GM10266 (cell line): ENCODE measurements at regions not wholly inside any gene's neighbourhood (a gene's known extent, or its start where the extent isn't known, plus 50 kb on each side); places are given as distances from the start of the nearest gene placed in this dataset.

Experiments
- DNase-seq: peaks from one replicate; pipeline ENCODE4 v3.0.0; 2012; ENCODE audit errors: extremely low spot score
- CTCF ChIP-seq: IDR thresholded peaks from 2 replicates; pipeline ENCODE4 v1.5.1; 2012; ENCODE audit warnings: mild to moderate bottlenecking, low read depth; ENCODE audit not compliant: control insufficient read depth, insufficient read depth; ENCODE audit errors: missing control alignments

GRCh38 chr3:109930582-109930981 lies 593.2 kb upstream of the DPPA4 start:
- no peak for TF ChIP-seq CTCF
- DNase-seq, result no peak

- TF ChIP-seq CTCF, result no peak
- DNase-seq, result no peak
Measured at GRCh38 chr3:109933576-109933975, 596.2 kb upstream of the DPPA4 start.

- no peak for TF ChIP-seq CTCF
- DNase-seq, result no peak
Measured at GRCh38 chr3:109939817-109940216, 602.5 kb upstream of the DPPA4 start.

GRCh38 chr3:109943181-109943580 lies 605.8 kb upstream of the DPPA4 start:
- DNase-seq, result no peak
- no peak for TF ChIP-seq CTCF

GRCh38 chr3:109944836-109945235 lies 607.5 kb upstream of the DPPA4 start:
- no peak for DNase-seq
- no peak for TF ChIP-seq CTCF

GRCh38 chr3:109952924-109953323 lies 615.6 kb upstream of the DPPA4 start:
- TF ChIP-seq CTCF, result no peak
- DNase-seq, result no peak

- no peak for TF ChIP-seq CTCF
- DNase-seq, result no peak
Measured at GRCh38 chr3:109963831-109964230, 626.5 kb upstream of the DPPA4 start.

- no peak for TF ChIP-seq CTCF
- DNase-seq, result no peak
Measured at GRCh38 chr3:109973733-109974132, 636.4 kb upstream of the DPPA4 start.
